PC-3 (cell line): ENCODE measurements at regions not wholly inside any gene's neighbourhood (a gene's known extent, or its start where the extent isn't known, plus 50 kb on each side); places are given as distances from the start of the nearest gene placed in this dataset.

Experiments used
- ATAC-seq: fragments of 200-7000 bp; cut with Tn5 transposase; 2 replicates; pipeline ENCODE4 v1.9.1; 2020; ENCODE audit warnings: mild to moderate bottlenecking, moderate library complexity
- BruUV-seq: library from RNA; stranded (reverse); fragments of 400-500 nt; replicated peaks from 2 replicates; lab custom pipeline; 2021; lab: Mats Ljungman, UMichigan
- CTCF ChIA-PET: fragments of 300-600 bp; sonication (Branson Sonifier 250); formaldehyde crosslinking; loops from one replicate; lab custom pipeline; 2022; ENCODE audit warnings: antibody characterized with exemption; lab: Charles Lee
- POLR2A ChIA-PET: fragments of 300-600 bp; sonication (Branson Sonifier 250); formaldehyde crosslinking; loops from one replicate; lab custom pipeline; 2022; ENCODE audit warnings: antibody characterized with exemption; ENCODE audit not compliant: unreplicated experiment; lab: Charles Lee
- DNase-seq: peaks from one replicate; pipeline ENCODE4 v3.0.0-alpha.2; 2015
- H2AFZ ChIP-seq: fragments of 300-600 bp; sonication (generic); 2 replicates; pipeline ENCODE4 v1.6.0; 2016; ENCODE audit warnings: antibody characterized with exemption, low read length
- H3F3A ChIP-seq: fragments of 300-600 bp; sonication (generic); one replicate; pipeline ENCODE4 v1.6.0; 2017; ENCODE audit warnings: antibody characterized with exemption, low read length, control low read depth, mild to moderate bottlenecking; ENCODE audit not compliant: unreplicated experiment
- H3K27ac ChIP-seq: fragments of 300-600 bp; sonication (generic); 2 replicates; pipeline ENCODE4 v1.5.1; 2016; ENCODE audit warnings: mild to moderate bottlenecking, low read length
- H3K27me3 ChIP-seq: fragments of 300-600 bp; sonication (generic); 2 replicates; pipeline ENCODE4 v1.6.1; 2016; ENCODE audit warnings: low read length, mixed read lengths
- H3K36me3 ChIP-seq: fragments of 300-600 bp; sonication (generic); 2 replicates; pipeline ENCODE4 v1.6.1; 2016; ENCODE audit warnings: low read depth, mixed run types, low read length, mixed read lengths
- H3K4me1 ChIP-seq: fragments of 300-600 bp; sonication (generic); 2 replicates; pipeline ENCODE4 v1.5.1; 2016; ENCODE audit warnings: low read length; ENCODE audit not compliant: insufficient read depth
- H3K4me2 ChIP-seq: fragments of 300-600 bp; sonication (generic); 2 replicates; pipeline ENCODE4 v1.6.0; 2016; ENCODE audit warnings: low read length
- H3K4me3 ChIP-seq: fragments of 300-600 bp; sonication (generic); 2 replicates; pipeline ENCODE4 v1.5.1; 2016; ENCODE audit warnings: mild to moderate bottlenecking, low read length, mixed read lengths
- H3K79me2 ChIP-seq: fragments of 300-600 bp; sonication (generic); 2 replicates; pipeline ENCODE4 v1.6.1; 2017; ENCODE audit warnings: low read length, mixed read lengths
- H3K9ac ChIP-seq: fragments of 300-600 bp; sonication (generic); 2 replicates; pipeline ENCODE4 v1.6.0; 2016; ENCODE audit warnings: mild to moderate bottlenecking, low read length
- H3K9me2 ChIP-seq: fragments of 300-600 bp; sonication (generic); replicated peaks from 2 replicates; pipeline ENCODE4 v1.6.1; 2016; ENCODE audit warnings: mixed run types, low read length, mixed read lengths
- H3K9me3 ChIP-seq: fragments of 300-600 bp; sonication (generic); 2 replicates; pipeline ENCODE4 v1.6.1; 2016; ENCODE audit warnings: low read length, mixed read lengths
- H4K20me1 ChIP-seq: fragments of 300-600 bp; sonication (generic); 2 replicates; pipeline ENCODE4 v1.6.1; 2016; ENCODE audit warnings: low read length, mixed read lengths
- CTCF ChIP-seq: fragments of 300-600 bp; sonication (generic); conservative IDR thresholded peaks from 2 replicates; pipeline ENCODE4 v1.5.1; 2017; ENCODE audit warnings: antibody characterized with exemption, low read depth, mild to moderate bottlenecking, low read length
- EZH2 ChIP-seq: fragments of 300-600 bp; sonication (generic); IDR thresholded peaks from one replicate; pipeline ENCODE4 v1.6.1; 2017; ENCODE audit warnings: antibody characterized with exemption, mild to moderate bottlenecking, low read length; ENCODE audit not compliant: unreplicated experiment
- EZH2phosphoT487 ChIP-seq: fragments of 300-600 bp; sonication (generic); IDR thresholded peaks from 2 replicates; pipeline ENCODE4 v1.6.1; 2018; ENCODE audit warnings: mild to moderate bottlenecking, antibody characterized with exemption, low read length, borderline replicate concordance
- intact Hi-C: fragments of 100-400 bp; cut with micrococcal nuclease; formaldehyde crosslinking; loops from 2 replicates; pipeline ENCODE4 v1.9.0; 2023

DNA sequence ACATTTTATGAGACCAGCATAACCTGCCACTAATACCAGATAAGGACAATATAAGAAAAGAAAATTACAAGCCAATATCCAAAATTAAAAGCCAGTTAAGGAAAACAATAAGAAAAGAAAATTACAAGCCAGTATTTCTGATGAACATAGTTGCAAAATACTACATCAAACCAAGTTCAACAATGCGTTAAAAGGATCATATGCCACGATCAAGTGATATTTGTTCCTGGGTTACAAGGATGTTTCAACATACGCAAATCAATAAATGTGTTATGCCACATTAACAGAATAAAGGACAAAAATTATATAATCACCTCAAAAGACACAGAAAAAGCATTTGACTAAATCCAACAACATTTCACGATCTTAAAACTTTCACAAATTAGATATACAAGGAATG, 431.9 kb downstream of the ELAVL2 start:
- no peak overlapping the region for H3K4me3 ChIP-seq
- H3K27me3 ChIP-seq = no peaks in the 10 kb centered on the region
- ATAC-seq (no peak), DNase-seq (no peak)
- no peaks in the 10 kb centered on the region for H3K36me3 ChIP-seq
- intact Hi-C loops = no loop called here
- no peaks in the 10 kb centered on the region for H4K20me1 ChIP-seq
- no peaks in the 10 kb centered on the region for H3K4me1 ChIP-seq
- H3K4me2 ChIP-seq = no peak overlapping the region
- no TSS peak for BruUV-seq
- TF ChIP-seq EZH2phosphoT487 (no peak), CTCF (no peak), EZH2 (no peak)
- H2AFZ ChIP-seq = no peak overlapping the region
- no peak overlapping the region for H3K9ac ChIP-seq
- ChIA-PET CTCF (no interaction called here), POLR2A (no interaction called here)
- no peaks in the 10 kb centered on the region for H3K79me2 ChIP-seq
- H3K9me3 ChIP-seq = no peaks in the 10 kb centered on the region
- H3K27ac ChIP-seq = no peak overlapping the region
- no peaks in the 10 kb centered on the region for H3K9me2 ChIP-seq
- H3F3A ChIP-seq = no peaks in the 10 kb centered on the region

GRCh38 chr9:23408874-23409273, 417.2 kb downstream of the ELAVL2 start:
- Histone ChIP-seq H3K27me3 (no peaks in the 10 kb centered on the region), H2AFZ (no peak overlapping the region)
- BruUV-seq = no TSS peak

GRCh38 chr9:23412046-23412445, 414.0 kb downstream of the ELAVL2 start:
- DNase-seq (no peak), ATAC-seq (no peak)
- POLR2A ChIA-PET = no interaction called here
- Histone ChIP-seq H4K20me1 (no peaks in the 10 kb centered on the region), H3K9me2 (no peaks in the 10 kb centered on the region), H3K9ac (no peak overlapping the region), H3K4me1 (no peaks in the 10 kb centered on the region), H3K27ac (no peak overlapping the region), H3F3A (no peaks in the 10 kb centered on the region), H3K27me3 (no peaks in the 10 kb centered on the region), H3K4me3 (no peak overlapping the region), H3K79me2 (no peaks in the 10 kb centered on the region), H3K4me2 (no peak overlapping the region), H3K9me3 (no peaks in the 10 kb centered on the region), H3K36me3 (no peaks in the 10 kb centered on the region), H2AFZ (no peak overlapping the region)
- intact Hi-C loops = no loop called here
- no TSS peak for BruUV-seq
- CTCF ChIA-PET = no interaction called here
- no peak for TF ChIP-seq EZH2phosphoT487
- no peak for TF ChIP-seq CTCF
- TF ChIP-seq EZH2 = no peak

More at GRCh38 chr9:23408874-23409273, 417.2 kb downstream of the ELAVL2 start:
- DNase-seq (no peak), ATAC-seq (no peak)
- Histone ChIP-seq H3K36me3 (no peaks in the 10 kb centered on the region), H3K9me3 (no peaks in the 10 kb centered on the region), H3K4me1 (no peaks in the 10 kb centered on the region), H3F3A (no peaks in the 10 kb centered on the region), H3K9ac (no peak overlapping the region), H3K9me2 (no peaks in the 10 kb centered on the region), H3K79me2 (no peaks in the 10 kb centered on the region), H3K4me3 (no peak overlapping the region), H3K27ac (no peak overlapping the region), H3K4me2 (no peak overlapping the region), H4K20me1 (no peaks in the 10 kb centered on the region)
- CTCF ChIA-PET = no interaction called here
- POLR2A ChIA-PET = no interaction called here
- intact Hi-C loops = no loop called here
- TF ChIP-seq CTCF (no peak), EZH2phosphoT487 (no peak), EZH2 (no peak)
